Dermis blood vessel endothelial cell (primary cell): ENCODE measurements at regions not wholly inside any gene's neighbourhood (a gene's known extent, or its start where the extent isn't known, plus 50 kb on each side); places are given as distances from the start of the nearest gene placed in this dataset.

Experiments used
- DNase-seq: peaks from one replicate; pipeline ENCODE4 v3.0.0; 2010

GRCh38 chr13:111895896-111896821 is 170.8 kb upstream of the SOX1 start:
- DNase-seq, result no peak

GRCh38 chr13:111897178-111897845 is 169.6 kb upstream of the SOX1 start:
- no peak for DNase-seq

GRCh38 chr13:111897846-111898215 is 169.1 kb upstream of the SOX1 start:
- no peak for DNase-seq

- DNase-seq, result no peak
Measured at GRCh38 chr13:111898956-111899713, 167.8 kb upstream of the SOX1 start.

GRCh38 chr13:111899714-111900389 is 167.1 kb upstream of the SOX1 start:
- no peak for DNase-seq

DNA sequence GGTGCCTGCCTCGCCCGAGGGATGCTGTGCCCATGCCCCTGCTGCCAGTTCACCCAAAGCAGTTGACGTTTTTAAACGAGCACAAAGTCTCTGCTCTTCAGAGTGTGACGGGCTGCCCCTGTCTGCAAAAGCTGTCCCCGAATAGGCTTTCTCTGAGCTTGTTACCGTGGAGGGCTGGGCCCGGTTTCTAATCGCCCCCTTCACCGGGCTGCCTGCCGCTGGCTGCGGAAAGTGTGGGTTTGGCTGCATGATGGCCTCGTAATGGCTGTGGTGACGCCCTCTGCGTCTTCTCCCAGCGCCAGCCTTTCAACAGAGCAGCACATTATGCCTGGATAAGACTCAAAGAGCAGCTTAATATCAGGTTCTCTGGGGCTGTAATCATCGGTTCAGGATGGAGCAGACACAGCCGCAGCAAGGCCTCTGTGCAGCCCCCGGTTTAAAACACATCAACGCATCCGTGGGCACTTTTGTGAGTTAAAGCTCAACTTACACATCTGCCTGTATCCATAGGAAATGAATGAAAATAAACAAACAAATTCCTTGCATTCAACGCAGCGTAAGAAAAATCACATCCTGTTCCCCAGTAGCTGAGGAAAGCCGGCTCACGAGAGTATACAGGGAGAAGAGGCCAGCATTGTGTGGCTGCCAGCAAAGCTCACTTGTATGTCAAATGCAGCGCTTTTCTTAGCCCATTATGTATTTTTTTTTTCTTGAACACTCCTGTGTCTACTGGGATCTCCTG is 166.4 kb upstream of the SOX1 start:
- DNase-seq, result no peak

DNA sequence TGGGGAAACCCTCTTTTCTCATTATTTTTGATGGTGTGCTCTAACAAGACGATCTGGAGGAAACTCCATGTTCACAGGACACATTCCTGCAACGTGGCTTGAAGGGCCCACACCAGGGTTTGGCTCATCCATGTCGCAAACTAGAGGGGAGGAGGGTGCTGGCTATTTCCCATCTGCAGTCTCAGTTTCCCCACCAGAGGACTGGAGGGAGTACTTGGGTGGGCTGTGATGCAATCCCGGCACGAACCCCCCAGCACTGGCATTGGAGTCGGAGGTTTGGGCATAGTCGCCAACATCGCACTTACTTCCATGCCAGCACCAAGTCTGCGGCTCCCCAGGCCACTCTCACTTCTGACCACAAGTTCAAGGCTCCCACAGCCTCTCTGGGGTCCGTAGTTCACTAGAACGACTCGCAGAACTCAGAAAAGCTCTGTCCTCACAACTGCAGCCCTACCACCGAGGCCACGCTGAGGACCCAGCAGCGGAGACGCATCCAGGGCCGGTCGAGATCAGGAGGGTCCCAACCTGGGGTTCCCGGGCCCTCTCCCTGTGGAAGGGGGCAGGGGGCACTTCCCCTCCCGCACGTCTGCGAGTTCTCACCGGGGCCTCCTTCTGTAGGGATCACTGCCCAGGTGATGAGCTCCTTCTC is 165.6 kb upstream of the SOX1 start:
- no peak for DNase-seq

DNA sequence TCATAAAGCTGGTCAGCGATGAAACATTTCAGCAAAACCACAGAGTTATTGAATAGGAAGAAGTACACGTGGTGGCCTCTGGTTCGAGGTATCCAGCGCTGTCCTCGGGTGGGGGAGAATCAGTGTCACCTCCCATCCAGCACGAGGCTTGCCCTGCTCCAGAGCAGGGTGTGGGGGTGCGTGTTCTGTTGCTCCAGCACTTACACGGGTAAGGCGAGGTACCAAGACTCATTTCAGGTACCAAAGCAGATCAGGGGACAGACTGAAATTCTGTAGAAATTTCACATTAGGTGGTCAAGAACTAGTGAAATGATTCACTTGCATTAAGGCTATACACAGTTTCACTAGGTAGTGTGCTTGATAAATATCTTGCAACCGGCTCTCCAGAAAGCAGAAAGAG is 164.2 kb upstream of the SOX1 start:
- no peak for DNase-seq

GRCh38 chr13:111903143-111903542 is 163.8 kb upstream of the SOX1 start:
- no peak for DNase-seq

GRCh38 chr13:111904166-111904565 is 162.8 kb upstream of the SOX1 start:
- DNase-seq, result no peak

GRCh38 chr13:111904701-111905608 is 162.0 kb upstream of the SOX1 start:
- DNase-seq, result no peak

DNA sequence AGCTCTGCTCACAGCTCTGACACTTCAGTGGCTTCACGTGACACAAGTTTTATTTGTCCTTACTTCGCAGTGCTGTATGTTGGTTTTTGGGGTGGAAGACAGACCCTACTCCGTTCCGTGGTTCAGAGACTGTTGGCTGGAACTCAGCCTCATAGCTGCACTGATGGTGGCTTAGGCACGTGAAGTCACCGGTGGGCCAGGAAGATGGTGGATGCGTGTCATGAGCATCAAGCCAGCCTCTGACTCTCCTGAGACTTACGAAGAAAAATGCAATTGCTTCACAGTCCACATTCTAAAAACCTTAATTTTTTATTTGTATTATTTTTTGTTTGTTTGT is 161.4 kb upstream of the SOX1 start:
- no peak for DNase-seq

DNA sequence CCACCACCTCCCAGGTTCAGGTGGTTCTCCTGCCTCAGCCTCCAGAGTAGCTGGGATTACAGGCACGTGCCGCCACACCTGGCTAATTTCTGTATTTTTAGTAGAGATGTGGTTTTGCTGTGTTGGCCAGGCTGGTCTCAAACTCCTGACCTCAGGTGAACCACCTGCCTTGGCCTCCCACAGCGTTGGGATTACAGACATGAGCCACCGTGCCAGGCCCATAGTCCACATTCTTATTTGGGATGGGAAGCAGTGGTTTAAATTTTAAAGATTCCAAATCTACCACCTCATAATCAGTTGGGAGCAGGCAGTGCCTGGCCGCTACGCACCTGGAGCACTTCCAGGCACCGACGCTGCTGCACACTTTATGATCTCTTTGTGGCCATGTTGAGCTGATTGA is 160.6 kb upstream of the SOX1 start:
- no peak for DNase-seq

GRCh38 chr13:111906816-111907215 is 160.1 kb upstream of the SOX1 start:
- no peak for DNase-seq

- no peak for DNase-seq
Measured at GRCh38 chr13:111907341-111907880, 159.5 kb upstream of the SOX1 start.

DNA sequence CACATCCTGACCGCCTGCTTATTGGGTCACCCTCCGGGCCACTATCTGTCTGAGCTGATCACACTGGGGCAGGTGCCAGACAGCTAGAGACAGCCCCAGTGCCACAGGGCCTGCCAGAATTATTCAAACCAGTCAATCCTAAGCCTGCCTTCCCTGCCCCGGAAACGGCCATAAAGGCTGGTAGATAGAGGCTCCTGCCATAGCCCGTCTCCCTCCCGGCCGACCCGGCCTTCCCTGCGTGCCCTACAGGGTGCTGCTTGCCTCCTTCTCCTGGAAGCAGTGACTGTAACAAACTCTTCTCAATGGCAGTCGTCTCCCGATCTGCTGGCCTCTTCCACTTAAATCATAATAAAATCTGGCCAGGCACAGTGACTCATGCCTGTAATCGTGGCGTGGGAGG is 158.6 kb upstream of the SOX1 start:
- no peak for DNase-seq

DNA sequence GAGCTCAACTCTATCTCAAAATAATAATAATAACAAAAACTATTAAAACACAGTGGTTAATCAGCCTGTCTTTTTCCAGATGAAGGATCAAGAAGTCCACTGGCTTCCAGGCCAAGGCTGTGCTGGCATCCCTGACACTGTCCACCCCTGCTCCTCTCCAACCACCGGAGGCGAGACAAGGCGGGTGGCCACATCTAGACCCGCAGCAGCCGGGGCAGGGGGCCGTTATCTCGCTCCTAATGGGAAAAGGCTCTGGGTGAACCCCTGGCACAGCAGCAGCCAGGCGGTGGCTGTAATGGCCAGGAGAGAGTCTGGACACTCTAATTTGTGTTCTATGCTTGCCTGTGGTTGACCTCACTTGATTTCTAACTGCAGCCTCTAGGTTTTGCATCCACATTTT is 158.0 kb upstream of the SOX1 start:
- no peak for DNase-seq

GRCh38 chr13:111909501-111909900 is 157.4 kb upstream of the SOX1 start:
- no peak for DNase-seq

DNA sequence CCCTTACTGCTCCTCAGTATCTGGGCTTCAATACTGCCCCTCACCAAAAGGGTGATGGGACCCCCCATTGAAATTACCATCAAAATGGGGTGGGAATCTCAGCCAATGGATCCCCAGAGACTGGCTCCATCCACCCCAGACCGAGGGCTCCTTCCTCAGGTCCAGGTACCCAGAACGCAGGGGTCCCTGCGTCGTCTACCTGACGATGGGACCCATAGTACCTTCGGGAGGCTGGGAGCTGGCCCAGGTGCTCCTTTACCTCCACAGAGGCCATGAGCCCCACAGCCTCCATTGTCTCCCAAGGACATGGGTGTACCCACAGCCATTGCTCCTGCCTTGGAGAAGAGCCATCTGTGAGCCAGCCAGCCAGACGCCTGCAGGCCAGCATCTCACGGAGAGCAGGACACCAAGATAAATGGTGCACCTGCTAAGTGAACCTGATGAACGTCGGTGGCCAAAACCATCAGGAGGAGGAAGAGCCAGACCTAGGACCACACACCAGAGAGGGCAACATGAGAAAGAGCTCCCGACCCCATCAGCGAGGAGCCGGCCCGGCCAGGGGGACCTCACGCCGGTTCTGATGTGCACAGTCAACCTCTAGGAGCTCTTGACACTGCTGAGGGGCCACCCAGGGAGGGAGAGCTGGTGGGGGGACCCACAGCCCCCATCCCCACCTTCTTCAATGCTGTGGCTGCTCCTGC is 156.8 kb upstream of the SOX1 start:
- DNase-seq, result no peak
